H1 (cell line): ENCODE measurements at regions not wholly inside any gene's neighbourhood (a gene's known extent, or its start where the extent isn't known, plus 50 kb on each side); places are given as distances from the start of the nearest gene placed in this dataset.

Source experiments
- CTCF ChIP-seq, 3 experiments: IDR thresholded peaks; 1 replicate in 2 of 3; 2 replicates in 1 of 3; pipeline versions ENCODE4 v1.5.1 to v1.6.1; 2011; ENCODE audit warnings: low read length in 3 of 3, mild to moderate bottlenecking in 3 of 3, inconsistent platforms in 2 of 3, low read depth in 1 of 3, moderate library complexity in 1 of 3; ENCODE audit not compliant: insufficient read depth in 1 of 3; ENCODE audit errors: control extremely low read depth in 1 of 3
- EP300 ChIP-seq, 2 experiments: IDR thresholded peaks; 1 replicate in 1 of 2; 2 replicates in 1 of 2; pipeline ENCODE4 v1.6.1; 2011 to 2012; ENCODE audit warnings: low read depth in 2 of 2, low read length in 2 of 2, mild to moderate bottlenecking in 2 of 2, borderline replicate concordance in 1 of 2, inconsistent platforms in 1 of 2, moderate library complexity in 1 of 2
- EZH2 ChIP-seq: fragments of 200-600 bp; sonication (generic); IDR thresholded peaks from 2 replicates; pipeline ENCODE4 v1.7.1; 2012; ENCODE audit warnings: low read depth, mild to moderate bottlenecking, moderate library complexity, low read length, inconsistent platforms; ENCODE audit not compliant: severe bottlenecking
- HDAC2 ChIP-seq, 2 experiments: fragments of 300-600 bp in 1 of 2; sonication (generic) in 1 of 2; IDR thresholded peaks; 2 replicates each; pipeline ENCODE4 v1.6.1; 2011 to 2012; ENCODE audit warnings: low read depth in 2 of 2, low read length in 2 of 2, mild to moderate bottlenecking in 2 of 2, moderate library complexity in 2 of 2, borderline replicate concordance in 1 of 2, inconsistent platforms in 1 of 2
- POLR2A ChIP-seq, 2 experiments: IDR thresholded peaks; 1 replicate in 1 of 2; 2 replicates in 1 of 2; pipeline ENCODE4 v1.6.1; 2011; ENCODE audit warnings: low read depth in 2 of 2, low read length in 2 of 2, mild to moderate bottlenecking in 2 of 2; ENCODE audit errors: control extremely low read depth in 1 of 2

GRCh38 chr5:91928754-91929521 is 545.8 kb upstream of the ARRDC3 start:
- TF ChIP-seq CTCF (IDR thresholded peaks at IDR 0.05; ENCODE audit: control extremely low read depth in 1 of 3, insufficient read depth in 1 of 3, low read depth in 1 of 3, low read length in 3 of 3) (peak in 1 of 3 experiments; percentile 36; a peak in 2 of 4 replicates), EP300 (IDR thresholded peaks at IDR 0.05; ENCODE audit: borderline replicate concordance in 1 of 2, low read depth in 2 of 2, low read length in 2 of 2) (no peak), HDAC2 (IDR thresholded peaks at IDR 0.05; ENCODE audit: borderline replicate concordance in 1 of 2, low read depth in 2 of 2, low read length in 2 of 2) (no peak), POLR2A (IDR thresholded peaks at IDR 0.05; ENCODE audit: control extremely low read depth in 1 of 2, low read depth in 2 of 2, low read length in 2 of 2) (no peak), EZH2 (no peak)
